ENCODE measurements at regions not wholly inside any gene's neighbourhood (a gene's known extent, or its start where the extent isn't known, plus 50 kb on each side); places are given as distances from the start of the nearest gene placed in this dataset.

- intact Hi-C loops (cut with micrococcal nuclease): no loop called here
- ATAC-seq (ENCODE audit: low read depth) (no peak), DNase-seq (no peak)
- Histone ChIP-seq H4K20me1 (ENCODE audit: control insufficient read depth, insufficient read depth, low read length, poor library complexity, severe bottlenecking) (no peaks in the 10 kb centered on the region), H3K27ac (ENCODE audit: low read length in 2 of 2) (no peak overlapping the region), H3K4me3 (ENCODE audit: control extremely low read depth in 1 of 5, extremely low read depth in 1 of 5, insufficient read depth in 1 of 5, low read depth in 2 of 5, low read length in 4 of 5) (no peak overlapping the region), H3K9me3 (ENCODE audit: control extremely low read depth in 1 of 3, control insufficient read depth in 2 of 3, insufficient read depth in 1 of 3, low read length in 2 of 3) (peaks cover 0 to 26% (median 0%) of the 10 kb centered on the region in 3 donors), H3K9ac (ENCODE audit: low read length) (no peak overlapping the region), H3K36me3 (replicated peaks in 1 of 2; ENCODE audit: control extremely low read depth in 1 of 2, control insufficient read depth in 1 of 2, extremely low read depth in 1 of 2, insufficient read depth in 2 of 2, low read length in 1 of 2) (no peaks in the 10 kb centered on the region), H3K4me1 (ENCODE audit: control insufficient read depth in 2 of 2, insufficient read depth in 2 of 2, low read length in 2 of 2) (no peaks in the 10 kb centered on the region), H3K4me2 (replicated peaks; ENCODE audit: low read depth, low read length, poor library complexity, severe bottlenecking) (no peak overlapping the region), H3K79me2 (ENCODE audit: control insufficient read depth, insufficient read depth, low read length) (no peaks in the 10 kb centered on the region), H2AFZ (ENCODE audit: insufficient read depth, low read depth, low read length, poor library complexity, severe bottlenecking) (no peak overlapping the region), H3K27me3 (replicated peaks in 1 of 4; ENCODE audit: control extremely low read depth in 1 of 4, control insufficient read depth in 3 of 4, insufficient read depth in 4 of 4, low read length in 3 of 4) (no peaks in the 10 kb centered on the region)
- Mint-ChIP-seq H3K4me1 (no peaks in the 10 kb centered on the region), H3K27me3 (no peaks in the 10 kb centered on the region), H3K9me3 (ENCODE audit: insufficient read depth) (no peaks in the 10 kb centered on the region), H3K4me3 (no peak overlapping the region), H3K27ac (no peak overlapping the region)
- ChIA-PET CTCF (no interaction called here), POLR2A (no interaction called here)
- TF ChIP-seq EZH2 (IDR thresholded peaks at IDR 0.05; ENCODE audit: borderline replicate concordance, insufficient read depth, low read depth, low read length, poor library complexity, severe bottlenecking): no peak
- no peak for TF ChIP-seq CTCF (IDR thresholded peaks at IDR 0.05)
- WGBS (ENCODE audit: insufficient coverage): 92% methylated on average over 14 of the region's 16 CpGs
Observed at GRCh38 chr5:15384581-15384980, 115.4 kb upstream of the FBXL7 start.

GRCh38 chr5:15384176-15384575, 115.8 kb upstream of the FBXL7 start:
- H2AFZ ChIP-seq (ENCODE audit: insufficient read depth, low read depth, low read length, poor library complexity, severe bottlenecking): no peak overlapping the region
- Mint-ChIP-seq H3K9me3 (ENCODE audit: insufficient read depth) (no peaks in the 10 kb centered on the region), H3K27me3 (no peaks in the 10 kb centered on the region), H3K4me3 (no peak overlapping the region), H3K4me1 (no peaks in the 10 kb centered on the region), H3K27ac (no peak overlapping the region)
- intact Hi-C loops (cut with micrococcal nuclease): no loop called here
- H3K9ac ChIP-seq (ENCODE audit: low read length): no peak overlapping the region
- H3K4me1 ChIP-seq (ENCODE audit: control insufficient read depth in 2 of 2, insufficient read depth in 2 of 2, low read length in 2 of 2): no peaks in the 10 kb centered on the region
- CTCF ChIA-PET: no interaction called here
- no peaks in the 10 kb centered on the region for H3K36me3 ChIP-seq (replicated peaks in 1 of 2; ENCODE audit: control extremely low read depth in 1 of 2, control insufficient read depth in 1 of 2, extremely low read depth in 1 of 2, insufficient read depth in 2 of 2, low read length in 1 of 2)
- H4K20me1 ChIP-seq (ENCODE audit: control insufficient read depth, insufficient read depth, low read length, poor library complexity, severe bottlenecking): no peaks in the 10 kb centered on the region
- H3K4me2 ChIP-seq (replicated peaks; ENCODE audit: low read depth, low read length, poor library complexity, severe bottlenecking): no peak overlapping the region
- POLR2A ChIA-PET: no interaction called here
- DNase-seq (no peak), ATAC-seq (ENCODE audit: low read depth) (no peak)
- no peak overlapping the region for H3K4me3 ChIP-seq (ENCODE audit: control extremely low read depth in 1 of 5, extremely low read depth in 1 of 5, insufficient read depth in 1 of 5, low read depth in 2 of 5, low read length in 4 of 5)
- H3K79me2 ChIP-seq (ENCODE audit: control insufficient read depth, insufficient read depth, low read length): no peaks in the 10 kb centered on the region
- WGBS (ENCODE audit: insufficient coverage): 83% methylated on average over 9 of the region's 9 CpGs
- H3K9me3 ChIP-seq (ENCODE audit: control extremely low read depth in 1 of 3, control insufficient read depth in 2 of 3, insufficient read depth in 1 of 3, low read length in 2 of 3): peaks cover 0 to 26% (median 0%) of the 10 kb centered on the region in 3 donors
- no peak overlapping the region for H3K27ac ChIP-seq (ENCODE audit: low read length in 2 of 2)
- H3K27me3 ChIP-seq (replicated peaks in 1 of 4; ENCODE audit: control extremely low read depth in 1 of 4, control insufficient read depth in 3 of 4, insufficient read depth in 4 of 4, low read length in 3 of 4): no peaks in the 10 kb centered on the region
- TF ChIP-seq CTCF (IDR thresholded peaks at IDR 0.05) (no peak), EZH2 (IDR thresholded peaks at IDR 0.05; ENCODE audit: borderline replicate concordance, insufficient read depth, low read depth, low read length, poor library complexity, severe bottlenecking) (no peak)

Measured in B cell (primary cell).